HepG2 (cell line): ENCODE measurements at regions not wholly inside any gene's neighbourhood (a gene's known extent, or its start where the extent isn't known, plus 50 kb on each side); places are given as distances from the start of the nearest gene placed in this dataset.

Experiments
- ATAC-seq: fragments of 200-7000 bp; cut with Tn5 transposase; 3 replicates; pipeline ENCODE4 v1.9.1; 2020; ENCODE audit warnings: mild to moderate bottlenecking, moderate library complexity
- BruUV-seq: library from RNA; stranded (reverse); fragments of 400-500 nt; replicated peaks from 2 replicates; lab custom pipeline; 2021; lab: Mats Ljungman, UMichigan
- CTCF ChIA-PET: fragments of 300-600 bp; formaldehyde crosslinking; extraction: SDS; loops from one replicate; lab custom pipeline; 2021; ENCODE audit warnings: low total read pairs, inconsistent platforms, low intra/inter-chr PET ratio; lab: Yijun Ruan, JAX
- POLR2A ChIA-PET: fragments of 350-600 bp; sonication (Branson Sonifier 250); formaldehyde crosslinking; loops from one replicate; lab custom pipeline; 2020; ENCODE audit warnings: antibody characterized with exemption, inconsistent platforms; lab: Yijun Ruan, JAX
- DNase-seq: peaks from one replicate; pipeline ENCODE4 v3.0.0-alpha.2; 2015; ENCODE audit warnings: low spot score
- FAIRE-seq: peaks from 3 replicates; lab custom pipeline; 2011; peaks lifted over from hg19 to GRCh38; lab: Jason Lieb, UNC
- H2AFZ ChIP-seq: one replicate; pipeline ENCODE4 v1.6.1; 2011; ENCODE audit warnings: low read length, inconsistent platforms
- H3K27ac ChIP-seq: fragments of 300-600 bp; 3 replicates; pipeline ENCODE4 v1.8.0; 2011; ENCODE audit warnings: mixed run types, mild to moderate bottlenecking, mixed read lengths, low read length, inconsistent platforms; ENCODE audit not compliant: insufficient read depth; ENCODE audit errors: extremely low read length
- H3K27me3 ChIP-seq, 2 experiments: fragments of 200-600 bp in 1 of 2; 2 replicates in 1 of 2; 3 replicates in 1 of 2; pipeline versions ENCODE4 v1.6.0 to v1.8.0; 2011; ENCODE audit warnings: low read length in 2 of 2, mild to moderate bottlenecking in 2 of 2, moderate library complexity in 2 of 2, inconsistent platforms in 1 of 2; ENCODE audit not compliant: insufficient read depth in 2 of 2, control insufficient read depth in 1 of 2
- H3K36me3 ChIP-seq, 2 experiments: fragments of 200-600 bp in 1 of 2; replicated peaks in 1 of 2; 2 replicates in 1 of 2; 3 replicates in 1 of 2; pipeline versions ENCODE4 v1.5.1 to v1.8.0; 2011; ENCODE audit warnings: low read length in 2 of 2, inconsistent platforms in 1 of 2; ENCODE audit not compliant: insufficient read depth in 2 of 2, control insufficient read depth in 1 of 2
- H3K4me1 ChIP-seq: 2 replicates; pipeline ENCODE4 v1.5.1; 2012; ENCODE audit warnings: low read length, inconsistent platforms; ENCODE audit not compliant: insufficient read depth
- H3K4me2 ChIP-seq: 2 replicates; pipeline ENCODE4 v1.6.0; 2011; ENCODE audit warnings: low read depth, low read length, inconsistent platforms
- H3K4me3 ChIP-seq, 3 experiments: fragments of 200-600 bp in 1 of 3; sonication (generic), shearing (Covaris generic) in 1 of 3; replicated peaks in 1 of 3; 2 replicates each; pipeline ENCODE4 v1.5.1; 2011 to 2016; ENCODE audit warnings: low read length in 3 of 3, inconsistent platforms in 2 of 3, low read depth in 2 of 3, mild to moderate bottlenecking in 2 of 3, control low read depth in 1 of 3, mixed read lengths in 1 of 3; ENCODE audit not compliant: insufficient read depth in 1 of 3
- H3K79me2 ChIP-seq: one replicate; pipeline ENCODE4 v1.6.1; 2011; ENCODE audit warnings: low read length, inconsistent platforms; ENCODE audit not compliant: insufficient read depth
- H3K9ac ChIP-seq: 2 replicates; pipeline ENCODE4 v1.6.0; 2011; ENCODE audit warnings: mild to moderate bottlenecking, low read depth, low read length, inconsistent platforms; ENCODE audit not compliant: insufficient read depth
- H3K9me3 ChIP-seq: 2 replicates; pipeline ENCODE4 v1.5.1; 2012; ENCODE audit warnings: mild to moderate bottlenecking, low read length
- H4K20me1 ChIP-seq: 2 replicates; pipeline ENCODE4 v1.6.0; 2011; ENCODE audit warnings: inconsistent platforms, mild to moderate bottlenecking, low read length, moderate library complexity; ENCODE audit not compliant: insufficient read depth
- DNMT3B ChIP-seq: conservative IDR thresholded peaks from 2 replicates; pipeline ENCODE4 v1.6.1; 2016; ENCODE audit warnings: missing biosample characterization, control low read depth
- HOXD1 ChIP-seq: sonication (generic); formaldehyde crosslinking; IDR thresholded peaks from 2 replicates; pipeline ENCODE4 v1.5.0; 2020; ENCODE audit warnings: missing genetic modification reagents
- JUND ChIP-seq: sonication (generic); formaldehyde crosslinking; IDR thresholded peaks from 2 replicates; pipeline ENCODE4 v1.8.0; 2022; ENCODE audit warnings: mild to moderate bottlenecking, missing genetic modification reagents
- KLF16 ChIP-seq, 2 experiments: sonication (generic) in 1 of 2; formaldehyde crosslinking in 1 of 2; IDR thresholded peaks; 2 replicates each; pipeline versions ENCODE4 v1.6.1 to v1.8.0; 2016 to 2023; ENCODE audit warnings: missing genetic modification reagents in 2 of 2, missing compliant biosample characterization in 1 of 2
- NFRKB ChIP-seq: fragments of 450-650 bp; IDR thresholded peaks from 2 replicates; pipeline ENCODE4 v1.6.1; 2017
- NFYB ChIP-seq: sonication (generic); formaldehyde crosslinking; IDR thresholded peaks from 2 replicates; pipeline ENCODE4 v1.4.0; 2020; ENCODE audit warnings: missing genetic modification reagents
- RBFOX2 ChIP-seq: fragments of 200-400 bp; formaldehyde crosslinking; IDR thresholded peaks from 2 replicates; pipeline ENCODE4 v1.6.1; 2017; ENCODE audit warnings: low read depth, mild to moderate bottlenecking, low read length
- SIX4 ChIP-seq: sonication (generic); formaldehyde crosslinking; IDR thresholded peaks from 2 replicates; pipeline ENCODE4 v1.4.0; 2020; ENCODE audit warnings: missing genetic modification reagents
- TOPORS ChIP-seq: sonication (generic); formaldehyde crosslinking; IDR thresholded peaks from 2 replicates; pipeline ENCODE4 v1.8.0; 2023; ENCODE audit warnings: mild to moderate bottlenecking, missing genetic modification reagents
- XBP1 ChIP-seq: sonication (generic); formaldehyde crosslinking; IDR thresholded peaks from 2 replicates; pipeline ENCODE4 v1.5.0; 2020; ENCODE audit warnings: missing genetic modification reagents
- ZNF432 ChIP-seq: sonication (generic); formaldehyde crosslinking; IDR thresholded peaks from 2 replicates; pipeline ENCODE4 v1.5.0; 2020; ENCODE audit warnings: missing genetic modification reagents, mild to moderate bottlenecking, borderline replicate concordance
- ZNF766 ChIP-seq: sonication (generic); formaldehyde crosslinking; IDR thresholded peaks from 2 replicates; pipeline ENCODE4 v1.5.0; 2020; ENCODE audit warnings: missing genetic modification reagents, borderline replicate concordance
- ZNF777 ChIP-seq: sonication (generic); formaldehyde crosslinking; IDR thresholded peaks from 2 replicates; pipeline ENCODE4 v1.4.0; 2020; ENCODE audit warnings: missing genetic modification reagents
- ZNF782 ChIP-seq: sonication (generic); formaldehyde crosslinking; IDR thresholded peaks from 2 replicates; pipeline ENCODE4 v1.4.0; 2020; ENCODE audit warnings: missing genetic modification reagents, mild to moderate bottlenecking, borderline replicate concordance
- ZNF83 ChIP-seq: sonication (generic); formaldehyde crosslinking; IDR thresholded peaks from 2 replicates; pipeline ENCODE4 v1.4.0; 2020; ENCODE audit warnings: missing genetic modification reagents, mild to moderate bottlenecking, borderline replicate concordance
- WGBS: methylation state at CpG from one replicate; pipeline ENCODE4 v1.1.6; 2017; ENCODE audit warnings: low lambda C conversion rate; 5-methylcytosine and 5-hydroxymethylcytosine counted together
- in situ Hi-C: cut with HindIII; loops from 2 replicates; pipeline ENCODE4 v1.10.0; 2017; ENCODE audit warnings: low pct_unique_long_range_greater_than_20kb; ENCODE audit not compliant: extremely low pct_ligation_motif_present
- intact Hi-C: fragments of 100-400 bp; cut with micrococcal nuclease; formaldehyde crosslinking; loops from one replicate; pipeline ENCODE4 v1.10.0; 2022; ENCODE audit not compliant: unreplicated experiment
- TF ChIP-seq, protein P1 (sequence below): sonication (generic); formaldehyde crosslinking; IDR thresholded peaks from 2 replicates; pipeline ENCODE4 v1.5.0; 2020; ENCODE audit warnings: missing genetic modification reagents, mild to moderate bottlenecking, borderline replicate concordance
- TF ChIP-seq, protein P2 (sequence below): sonication (generic); formaldehyde crosslinking; IDR thresholded peaks from 2 replicates; pipeline ENCODE4 v1.4.0; 2020; ENCODE audit warnings: missing genetic modification reagents, borderline replicate concordance
- TF ChIP-seq, protein P3 (sequence below): sonication (generic); formaldehyde crosslinking; IDR thresholded peaks from 2 replicates; pipeline ENCODE4 v1.8.1; 2023; ENCODE audit warnings: missing genetic modification reagents, inconsistent platforms, borderline replicate concordance

DNA sequence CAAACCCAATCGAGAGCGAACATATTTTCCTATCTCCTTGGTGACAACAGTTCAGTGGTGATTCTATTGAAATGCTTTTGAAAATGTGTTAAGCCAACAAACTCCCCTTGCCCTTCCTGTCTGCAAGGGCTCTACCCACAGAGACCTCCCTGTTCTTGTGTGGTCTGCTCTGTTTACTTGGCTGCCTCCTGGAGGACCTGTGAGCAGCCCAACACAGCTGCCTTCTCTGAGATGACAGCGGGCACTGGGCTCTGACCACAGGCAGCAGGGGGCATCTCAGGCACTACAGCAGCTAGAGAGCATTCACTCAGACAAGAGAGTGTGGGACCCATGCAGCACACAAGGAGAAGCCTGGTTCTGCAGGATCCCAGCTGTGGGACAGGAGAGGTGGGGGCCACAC is 416.4 kb downstream of the TCERG1L start:
- in situ Hi-C loops: no loop called here
- Histone ChIP-seq H3K9ac (no peak overlapping the region), H3K4me1 (no peaks in the 10 kb centered on the region), H3K27me3 (peaks cover 1 to 15% of the 10 kb centered on the region in 2 experiments; a peak in 2 of 5 replicates), H3K4me2 (no peak overlapping the region), H4K20me1 (no peaks in the 10 kb centered on the region), H3K9me3 (no peaks in the 10 kb centered on the region), H3K36me3 (no peaks in the 10 kb centered on the region)
- POLR2A ChIA-PET: no interaction called here
- ATAC-seq (no peak), FAIRE-seq (no peak)
- CTCF ChIA-PET: no interaction called here
- WGBS: 20% methylated on average over 2 of the region's 3 CpGs
- TF ChIP-seq NFRKB (no peak), HOXD1 (CRISPR knock-in tag) (no peak), JUND (CRISPR knock-in tag) (no peak), ZNF83 (no peak), KLF16 (CRISPR knock-in tag; IDR thresholded peaks at IDR 0.05) (no peak), DNMT3B (CRISPR knock-in tag) (no peak)
- TF ChIP-seq, protein P1, sequence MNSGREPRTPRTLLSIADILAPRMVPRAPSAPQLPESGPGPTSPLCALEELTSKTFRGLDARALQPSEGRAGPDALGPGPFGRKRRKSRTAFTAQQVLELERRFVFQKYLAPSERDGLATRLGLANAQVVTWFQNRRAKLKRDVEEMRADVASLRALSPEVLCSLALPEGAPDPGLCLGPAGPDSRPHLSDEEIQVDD: no peak
- TF ChIP-seq, all 625 proteins: peak for 0
- Histone ChIP-seq H3K79me2 (no peaks in the 10 kb centered on the region), H3K27ac (no peak overlapping the region), H3K4me3 (no peak overlapping the region), H2AFZ (no peak overlapping the region)
- intact Hi-C loops: no loop called here
- no TSS peak for BruUV-seq
- no peak for DNase-seq

DNA sequence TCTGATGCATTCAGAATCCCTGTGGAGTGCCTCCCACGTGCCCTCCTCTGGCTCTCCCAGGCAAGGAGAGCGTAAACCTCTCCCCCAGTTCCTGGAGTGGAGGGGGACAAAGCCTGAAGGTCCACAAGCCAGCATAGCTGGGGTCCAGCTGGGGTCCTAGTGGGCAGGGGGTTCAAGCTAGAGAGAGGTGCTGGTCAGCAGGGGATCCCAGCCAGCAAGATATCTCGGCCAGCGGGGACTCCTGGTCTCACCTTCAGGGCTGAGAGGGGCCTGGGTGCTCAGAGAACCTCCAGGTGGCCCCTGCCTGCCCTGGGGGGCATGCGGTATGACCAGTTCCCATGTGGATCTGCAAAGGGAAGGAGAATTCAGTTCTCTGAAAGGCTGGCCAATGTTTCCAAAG is 413.7 kb downstream of the TCERG1L start:
- 0% methylated on average over 2 of the region's 5 CpGs for WGBS
- no peak overlapping the region for H3K4me3 ChIP-seq
- FAIRE-seq: no peak
- H3K36me3 ChIP-seq: no peaks in the 10 kb centered on the region
- H4K20me1 ChIP-seq: no peaks in the 10 kb centered on the region
- H2AFZ ChIP-seq: no peak overlapping the region
- no peaks in the 10 kb centered on the region for H3K9me3 ChIP-seq
- ChIA-PET CTCF (no interaction called here), POLR2A (no interaction called here)
- peaks cover 1 to 13% of the 10 kb centered on the region in 2 experiments; a peak in 2 of 5 replicates for H3K27me3 ChIP-seq
- in situ Hi-C loops: no loop called here
- no peaks in the 10 kb centered on the region for H3K79me2 ChIP-seq
- no peak overlapping the region for H3K4me2 ChIP-seq
- no peak for DNase-seq
- no peak overlapping the region for H3K27ac ChIP-seq
- intact Hi-C loops: no loop called here
- no peak overlapping the region for H3K9ac ChIP-seq
- H3K4me1 ChIP-seq: no peaks in the 10 kb centered on the region
- no TSS peak for BruUV-seq
- ATAC-seq: no peak
- TF ChIP-seq RBFOX2: no peak
- no peak for TF ChIP-seq ZNF777 (CRISPR knock-in tag)
- TF ChIP-seq, protein P2, sequence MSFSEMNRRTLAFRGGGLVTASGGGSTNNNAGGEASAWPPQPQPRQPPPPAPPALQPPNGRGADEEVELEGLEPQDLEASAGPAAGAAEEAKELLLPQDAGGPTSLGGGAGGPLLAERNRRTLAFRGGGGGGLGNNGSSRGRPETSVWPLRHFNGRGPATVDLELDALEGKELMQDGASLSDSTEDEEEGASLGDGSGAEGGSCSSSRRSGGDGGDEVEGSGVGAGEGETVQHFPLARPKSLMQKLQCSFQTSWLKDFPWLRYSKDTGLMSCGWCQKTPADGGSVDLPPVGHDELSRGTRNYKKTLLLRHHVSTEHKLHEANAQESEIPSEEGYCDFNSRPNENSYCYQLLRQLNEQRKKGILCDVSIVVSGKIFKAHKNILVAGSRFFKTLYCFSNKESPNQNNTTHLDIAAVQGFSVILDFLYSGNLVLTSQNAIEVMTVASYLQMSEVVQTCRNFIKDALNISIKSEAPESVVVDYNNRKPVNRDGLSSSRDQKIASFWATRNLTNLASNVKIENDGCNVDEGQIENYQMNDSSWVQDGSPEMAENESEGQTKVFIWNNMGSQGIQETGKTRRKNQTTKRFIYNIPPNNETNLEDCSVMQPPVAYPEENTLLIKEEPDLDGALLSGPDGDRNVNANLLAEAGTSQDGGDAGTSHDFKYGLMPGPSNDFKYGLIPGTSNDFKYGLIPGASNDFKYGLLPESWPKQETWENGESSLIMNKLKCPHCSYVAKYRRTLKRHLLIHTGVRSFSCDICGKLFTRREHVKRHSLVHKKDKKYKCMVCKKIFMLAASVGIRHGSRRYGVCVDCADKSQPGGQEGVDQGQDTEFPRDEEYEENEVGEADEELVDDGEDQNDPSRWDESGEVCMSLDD (CRISPR knock-in tag): no peak
- no peak for TF ChIP-seq ZNF766 (CRISPR knock-in tag)
- no peak for TF ChIP-seq ZNF432
- no peak for TF ChIP-seq ZNF782 (CRISPR knock-in tag)
- TF ChIP-seq XBP1 (CRISPR knock-in tag): no peak
- TF ChIP-seq NFYB: no peak
- TF ChIP-seq SIX4 (CRISPR knock-in tag): no peak
- no peak for TF ChIP-seq TOPORS (CRISPR knock-in tag)
- TF ChIP-seq, protein P3, sequence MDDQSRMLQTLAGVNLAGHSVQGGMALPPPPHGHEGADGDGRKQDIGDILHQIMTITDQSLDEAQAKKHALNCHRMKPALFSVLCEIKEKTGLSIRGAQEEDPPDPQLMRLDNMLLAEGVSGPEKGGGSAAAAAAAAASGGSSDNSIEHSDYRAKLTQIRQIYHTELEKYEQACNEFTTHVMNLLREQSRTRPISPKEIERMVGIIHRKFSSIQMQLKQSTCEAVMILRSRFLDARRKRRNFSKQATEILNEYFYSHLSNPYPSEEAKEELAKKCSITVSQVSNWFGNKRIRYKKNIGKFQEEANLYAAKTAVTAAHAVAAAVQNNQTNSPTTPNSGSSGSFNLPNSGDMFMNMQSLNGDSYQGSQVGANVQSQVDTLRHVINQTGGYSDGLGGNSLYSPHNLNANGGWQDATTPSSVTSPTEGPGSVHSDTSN (CRISPR knock-in tag): no peak
